GM12878 (cell line): ENCODE measurements at regions not wholly inside any gene's neighbourhood (a gene's known extent, or its start where the extent isn't known, plus 50 kb on each side); places are given as distances from the start of the nearest gene placed in this dataset.

Experiments used
- ATAC-seq: fragments of 200-7000 bp; cut with Tn5 transposase; 3 replicates; pipeline ENCODE4 v1.9.1; 2020; ENCODE audit warnings: mild to moderate bottlenecking, moderate library complexity
- BruUV-seq: library from RNA; stranded (reverse); fragments of 400-500 nt; replicated peaks from 2 replicates; lab custom pipeline; 2021; lab: Mats Ljungman, UMichigan
- CTCF ChIA-PET: fragments of 300-600 bp; sonication (Branson Sonifier 250); formaldehyde crosslinking; extraction: SDS; loops from one replicate; lab custom pipeline; 2021; ENCODE audit warnings: inconsistent platforms; lab: Yijun Ruan, JAX
- POLR2A ChIA-PET: fragments of 350-600 bp; formaldehyde crosslinking; extraction: SDS; loops from one replicate; lab custom pipeline; 2021; ENCODE audit warnings: inconsistent platforms; lab: Charles Lee
- RAD21 ChIA-PET: fragments of 300-600 bp; sonication (Branson Sonifier 250); formaldehyde crosslinking; loops from one replicate; lab custom pipeline; 2023; ENCODE audit warnings: antibody characterized with exemption; ENCODE audit not compliant: unreplicated experiment; lab: Charles Lee
- SMC1A ChIA-PET: fragments of 300-600 bp; sonication (Branson Sonifier 250); formaldehyde crosslinking; loops from one replicate; lab custom pipeline; 2023; ENCODE audit not compliant: unreplicated experiment, uncharacterized antibody; lab: Charles Lee
- DNase-seq: peaks from one replicate; pipeline ENCODE4 v3.0.0-alpha.2; 2011; ENCODE audit warnings: low read depth, low spot score
- FAIRE-seq: peaks from 3 replicates; lab custom pipeline; 2011; peaks lifted over from hg19 to GRCh38; lab: Jason Lieb, UNC
- H2AFZ ChIP-seq: 2 replicates; pipeline ENCODE4 v1.6.0; 2011; ENCODE audit warnings: low read depth, low read length, control low read depth; ENCODE audit not compliant: control insufficient read depth
- H3K27ac ChIP-seq: 2 replicates; pipeline ENCODE4 v1.5.1; 2011; ENCODE audit warnings: control low read depth; ENCODE audit not compliant: control insufficient read depth, insufficient read depth
- H3K27me3 ChIP-seq, 2 experiments: replicated peaks in 1 of 2; 2 replicates each; pipeline versions ENCODE4 v1.6.0 to v1.6.1; 2011; ENCODE audit warnings: low read length in 1 of 2; ENCODE audit not compliant: control insufficient read depth in 2 of 2, insufficient read depth in 2 of 2
- H3K36me3 ChIP-seq, 2 experiments: 2 replicates each; pipeline ENCODE4 v1.5.1; 2011; ENCODE audit warnings: low read length in 1 of 2; ENCODE audit not compliant: control insufficient read depth in 2 of 2, insufficient read depth in 2 of 2
- H3K4me1 ChIP-seq: 2 replicates; pipeline ENCODE4 v1.6.1; 2011; ENCODE audit warnings: mild to moderate bottlenecking, low read length, moderate library complexity, mixed read lengths; ENCODE audit not compliant: control insufficient read depth, insufficient read depth
- H3K4me2 ChIP-seq: 2 replicates; pipeline ENCODE4 v1.6.0; 2011; ENCODE audit warnings: control low read depth; ENCODE audit not compliant: control insufficient read depth, insufficient read depth
- H3K4me3 ChIP-seq: fragments of 200-600 bp; sonication (generic); 2 replicates; pipeline ENCODE4 v1.5.1; 2016
- H3K79me2 ChIP-seq: 2 replicates; pipeline ENCODE4 v1.6.0; 2011; ENCODE audit warnings: low read length; ENCODE audit not compliant: control insufficient read depth, insufficient read depth
- H3K9ac ChIP-seq: 2 replicates; pipeline ENCODE4 v1.8.0; 2011; ENCODE audit warnings: low read length, control low read depth, mixed read lengths; ENCODE audit not compliant: control insufficient read depth, insufficient read depth
- H3K9me3 ChIP-seq: replicated peaks from 3 replicates; pipeline ENCODE4 v1.5.1; 2011; ENCODE audit warnings: mild to moderate bottlenecking, low read length; ENCODE audit not compliant: control insufficient read depth, insufficient read depth
- H4K20me1 ChIP-seq: 2 replicates; pipeline ENCODE4 v1.6.0; 2011; ENCODE audit not compliant: control insufficient read depth, insufficient read depth
- CREM ChIP-seq: IDR thresholded peaks from 2 replicates; pipeline ENCODE4 v1.6.1; 2014; ENCODE audit warnings: antibody characterized with exemption, low read depth
- GABPA ChIP-seq: IDR thresholded peaks from 2 replicates; pipeline ENCODE4 v1.6.1; 2014; ENCODE audit warnings: antibody characterized with exemption, low read depth, mild to moderate bottlenecking, inconsistent platforms
- IKZF2 ChIP-seq, 2 experiments: fragments of 450-650 bp; IDR thresholded peaks; 2 replicates each; pipeline ENCODE4 v1.6.1; 2017; ENCODE audit warnings: mild to moderate bottlenecking in 2 of 2, moderate library complexity in 2 of 2
- KDM1A ChIP-seq: fragments of 200-600 bp; sonication (generic); IDR thresholded peaks from 2 replicates; pipeline ENCODE4 v1.6.1; 2016; ENCODE audit warnings: borderline replicate concordance
- MEF2A ChIP-seq: IDR thresholded peaks from 2 replicates; pipeline ENCODE4 v1.6.1; 2011; ENCODE audit warnings: low read depth, mild to moderate bottlenecking, low read length, moderate library complexity; ENCODE audit not compliant: insufficient read depth
- PAX5 ChIP-seq: IDR thresholded peaks from 2 replicates; pipeline ENCODE4 v1.6.1; 2011; ENCODE audit warnings: low read depth, low read length, borderline replicate concordance
- PAX8 ChIP-seq: fragments of 450-650 bp; IDR thresholded peaks from 2 replicates; pipeline ENCODE4 v1.6.1; 2017; ENCODE audit warnings: mild to moderate bottlenecking, moderate library complexity
- POLR2A ChIP-seq: IDR thresholded peaks from 2 replicates; pipeline ENCODE4 v1.6.1; 2011; ENCODE audit warnings: low read depth, mild to moderate bottlenecking, low read length
- RUNX3 ChIP-seq: IDR thresholded peaks from 2 replicates; pipeline ENCODE4 v1.6.1; 2012; ENCODE audit warnings: low read length, inconsistent platforms
- ZNF384 ChIP-seq: IDR thresholded peaks from 2 replicates; pipeline ENCODE4 v1.6.1; 2012; ENCODE audit warnings: low read depth, mild to moderate bottlenecking, low read length, improper control_type of control experiment, borderline replicate concordance
- WGBS: methylation state at CpG from one replicate; pipeline ENCODE4 v1.1.6; 2016; ENCODE audit warnings: low lambda C conversion rate; ENCODE audit not compliant: insufficient replicate concordance, insufficient coverage; ENCODE audit errors: missing lambda C conversion rate; 5-methylcytosine and 5-hydroxymethylcytosine counted together
- in situ Hi-C: fragments of 300-500 bp; cut with MboI; formaldehyde crosslinking; loops from 9 replicates; pipeline ENCODE4 v1.14.3; 2018; ENCODE audit warnings: mixed read lengths
- intact Hi-C: fragments of 100-400 bp; cut with micrococcal nuclease; formaldehyde crosslinking; loops from one replicate; pipeline ENCODE4 v1.14.2; 2022; ENCODE audit not compliant: unreplicated experiment
- TF ChIP-seq, protein P1 (sequence below): fragments of 450-650 bp; conservative IDR thresholded peaks from 2 replicates; pipeline ENCODE4 v1.6.1; 2017; ENCODE audit warnings: mild to moderate bottlenecking, moderate library complexity
- TF ChIP-seq, protein P2 (sequence below): fragments of 450-650 bp; formaldehyde crosslinking; IDR thresholded peaks from 2 replicates; pipeline ENCODE4 v1.4.0; 2020; ENCODE audit warnings: mild to moderate bottlenecking, moderate library complexity
- TF ChIP-seq, protein P3 (sequence below): fragments of 450-650 bp; IDR thresholded peaks from 2 replicates; pipeline ENCODE4 v1.6.1; 2016; ENCODE audit warnings: mild to moderate bottlenecking

DNA sequence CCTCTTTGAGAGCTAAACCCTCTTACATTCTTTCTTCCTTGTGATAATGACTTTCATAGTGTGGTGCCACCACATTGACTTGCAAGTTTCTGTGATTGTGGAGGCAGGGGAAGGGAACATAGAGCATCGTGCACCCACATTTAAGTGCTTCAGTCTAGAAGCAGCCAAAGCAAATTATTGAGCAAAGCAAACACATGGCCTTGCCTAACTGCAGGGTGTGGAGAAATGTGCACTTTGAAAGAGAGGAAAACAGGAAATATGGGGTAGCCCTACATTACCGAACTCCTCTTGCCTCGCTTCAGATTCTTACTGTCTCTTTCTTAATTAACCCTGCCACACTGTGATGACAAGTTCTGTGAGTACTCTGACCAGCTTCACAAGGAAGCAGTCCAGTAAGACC, 814.6 kb downstream of the SLC4A3 start (continued):
- no peak for TF ChIP-seq MEF2A
- TF ChIP-seq, all 136 proteins: peak for 0

DNA sequence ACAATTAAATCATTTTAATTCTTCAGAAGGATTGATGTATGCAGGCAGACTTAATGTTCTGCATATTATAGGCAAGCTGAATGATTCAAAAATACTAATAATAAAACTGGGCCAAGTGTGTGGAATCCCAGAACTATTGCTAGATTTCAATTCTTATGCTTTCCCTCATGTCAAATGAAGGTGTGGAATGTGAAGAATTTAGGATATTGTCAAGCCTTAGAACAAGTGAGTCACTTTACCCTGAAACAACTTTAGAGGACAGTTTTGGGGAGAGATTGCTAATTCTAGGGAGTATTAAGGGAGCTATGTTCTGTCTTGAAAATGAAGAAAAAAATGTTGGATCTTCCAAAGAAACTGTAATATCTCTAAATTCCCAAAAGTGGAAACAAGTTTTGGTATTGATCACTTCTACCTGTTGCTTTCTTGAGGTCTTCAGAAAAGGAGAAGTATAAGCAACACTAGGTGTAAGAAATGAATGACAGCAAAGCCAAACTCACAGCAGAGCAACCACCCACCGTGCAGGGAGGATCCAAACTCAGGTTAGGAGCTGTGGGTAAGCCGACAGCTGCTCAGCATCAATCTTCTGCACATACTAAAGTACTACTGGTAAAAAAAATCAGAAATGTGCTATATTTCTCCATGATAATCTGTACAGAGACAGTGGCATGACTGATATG, 818.1 kb downstream of the SLC4A3 start:
- no peak for ATAC-seq
- no peak for FAIRE-seq
- DNase-seq: no peak
- no peak overlapping the region for H3K4me3 ChIP-seq
- no TSS peak for BruUV-seq
- H4K20me1 ChIP-seq: no peaks in the 10 kb centered on the region
- ChIA-PET POLR2A (no interaction called here), RAD21 (no interaction called here), SMC1A (interaction anchor here (0.6 kb wide), 1 partner anchor 226 kb away, joined by 3 read pairs; no protein-coding TSS in a partner anchor), CTCF (no interaction called here)
- H2AFZ ChIP-seq: no peak overlapping the region
- no peak overlapping the region for H3K27ac ChIP-seq
- H3K27me3 ChIP-seq: no peaks in the 10 kb centered on the region
- H3K4me2 ChIP-seq: no peak overlapping the region
- TF ChIP-seq, protein P1, sequence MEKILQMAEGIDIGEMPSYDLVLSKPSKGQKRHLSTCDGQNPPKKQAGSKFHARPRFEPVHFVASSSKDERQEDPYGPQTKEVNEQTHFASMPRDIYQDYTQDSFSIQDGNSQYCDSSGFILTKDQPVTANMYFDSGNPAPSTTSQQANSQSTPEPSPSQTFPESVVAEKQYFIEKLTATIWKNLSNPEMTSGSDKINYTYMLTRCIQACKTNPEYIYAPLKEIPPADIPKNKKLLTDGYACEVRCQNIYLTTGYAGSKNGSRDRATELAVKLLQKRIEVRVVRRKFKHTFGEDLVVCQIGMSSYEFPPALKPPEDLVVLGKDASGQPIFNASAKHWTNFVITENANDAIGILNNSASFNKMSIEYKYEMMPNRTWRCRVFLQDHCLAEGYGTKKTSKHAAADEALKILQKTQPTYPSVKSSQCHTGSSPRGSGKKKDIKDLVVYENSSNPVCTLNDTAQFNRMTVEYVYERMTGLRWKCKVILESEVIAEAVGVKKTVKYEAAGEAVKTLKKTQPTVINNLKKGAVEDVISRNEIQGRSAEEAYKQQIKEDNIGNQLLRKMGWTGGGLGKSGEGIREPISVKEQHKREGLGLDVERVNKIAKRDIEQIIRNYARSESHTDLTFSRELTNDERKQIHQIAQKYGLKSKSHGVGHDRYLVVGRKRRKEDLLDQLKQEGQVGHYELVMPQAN: no peak
- TF ChIP-seq PAX8 (no peak), KDM1A (no peak), POLR2A (no peak), PAX5 (no peak), ZNF384 (no peak), CREM (no peak), GABPA (no peak), RUNX3 (no peak), IKZF2 (IDR thresholded peaks at IDR 0.05) (no peak)
- TF ChIP-seq, protein P2, sequence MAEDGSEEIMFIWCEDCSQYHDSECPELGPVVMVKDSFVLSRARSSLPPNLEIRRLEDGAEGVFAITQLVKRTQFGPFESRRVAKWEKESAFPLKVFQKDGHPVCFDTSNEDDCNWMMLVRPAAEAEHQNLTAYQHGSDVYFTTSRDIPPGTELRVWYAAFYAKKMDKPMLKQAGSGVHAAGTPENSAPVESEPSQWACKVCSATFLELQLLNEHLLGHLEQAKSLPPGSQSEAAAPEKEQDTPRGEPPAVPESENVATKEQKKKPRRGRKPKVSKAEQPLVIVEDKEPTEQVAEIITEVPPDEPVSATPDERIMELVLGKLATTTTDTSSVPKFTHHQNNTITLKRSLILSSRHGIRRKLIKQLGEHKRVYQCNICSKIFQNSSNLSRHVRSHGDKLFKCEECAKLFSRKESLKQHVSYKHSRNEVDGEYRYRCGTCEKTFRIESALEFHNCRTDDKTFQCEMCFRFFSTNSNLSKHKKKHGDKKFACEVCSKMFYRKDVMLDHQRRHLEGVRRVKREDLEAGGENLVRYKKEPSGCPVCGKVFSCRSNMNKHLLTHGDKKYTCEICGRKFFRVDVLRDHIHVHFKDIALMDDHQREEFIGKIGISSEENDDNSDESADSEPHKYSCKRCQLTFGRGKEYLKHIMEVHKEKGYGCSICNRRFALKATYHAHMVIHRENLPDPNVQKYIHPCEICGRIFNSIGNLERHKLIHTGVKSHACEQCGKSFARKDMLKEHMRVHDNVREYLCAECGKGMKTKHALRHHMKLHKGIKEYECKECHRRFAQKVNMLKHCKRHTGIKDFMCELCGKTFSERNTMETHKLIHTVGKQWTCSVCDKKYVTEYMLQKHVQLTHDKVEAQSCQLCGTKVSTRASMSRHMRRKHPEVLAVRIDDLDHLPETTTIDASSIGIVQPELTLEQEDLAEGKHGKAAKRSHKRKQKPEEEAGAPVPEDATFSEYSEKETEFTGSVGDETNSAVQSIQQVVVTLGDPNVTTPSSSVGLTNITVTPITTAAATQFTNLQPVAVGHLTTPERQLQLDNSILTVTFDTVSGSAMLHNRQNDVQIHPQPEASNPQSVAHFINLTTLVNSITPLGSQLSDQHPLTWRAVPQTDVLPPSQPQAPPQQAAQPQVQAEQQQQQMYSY (CRISPR knock-in tag): no peak
- TF ChIP-seq, protein P3, sequence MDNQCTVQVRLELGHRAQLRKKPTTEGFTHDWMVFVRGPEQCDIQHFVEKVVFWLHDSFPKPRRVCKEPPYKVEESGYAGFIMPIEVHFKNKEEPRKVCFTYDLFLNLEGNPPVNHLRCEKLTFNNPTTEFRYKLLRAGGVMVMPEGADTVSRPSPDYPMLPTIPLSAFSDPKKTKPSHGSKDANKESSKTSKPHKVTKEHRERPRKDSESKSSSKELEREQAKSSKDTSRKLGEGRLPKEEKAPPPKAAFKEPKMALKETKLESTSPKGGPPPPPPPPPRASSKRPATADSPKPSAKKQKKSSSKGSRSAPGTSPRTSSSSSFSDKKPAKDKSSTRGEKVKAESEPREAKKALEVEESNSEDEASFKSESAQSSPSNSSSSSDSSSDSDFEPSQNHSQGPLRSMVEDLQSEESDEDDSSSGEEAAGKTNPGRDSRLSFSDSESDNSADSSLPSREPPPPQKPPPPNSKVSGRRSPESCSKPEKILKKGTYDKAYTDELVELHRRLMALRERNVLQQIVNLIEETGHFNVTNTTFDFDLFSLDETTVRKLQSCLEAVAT: no peak
- H3K9ac ChIP-seq: no peak overlapping the region
- no peaks in the 10 kb centered on the region for H3K36me3 ChIP-seq
- in situ Hi-C loops (no loop called here), intact Hi-C loops (no loop called here)
- H3K9me3 ChIP-seq: no peaks in the 10 kb centered on the region
- no peaks in the 10 kb centered on the region for H3K4me1 ChIP-seq
- whole genome bisulfite sequencing: 0% methylated on average over 2 of the region's 2 CpGs
- no peaks in the 10 kb centered on the region for H3K79me2 ChIP-seq
